HepG2 (cell line): ENCODE measurements at regions not wholly inside any gene's neighbourhood (a gene's known extent, or its start where the extent isn't known, plus 50 kb on each side); places are given as distances from the start of the nearest gene placed in this dataset.
A peak's percentile ranks its signal among the peaks of the same experiment; 100 is the strongest.

Experiments used
- ATF7-NPFF ChIP-seq: sonication (generic); formaldehyde crosslinking; IDR thresholded peaks from 2 replicates; pipeline ENCODE4 v1.8.1; 2023; ENCODE audit warnings: mild to moderate bottlenecking, low read depth, missing genetic modification reagents, moderate library complexity
- CEBPB ChIP-seq: IDR thresholded peaks from 2 replicates; pipeline ENCODE4 v1.6.1; 2011; ENCODE audit warnings: low read depth, low read length, improper control_type of control experiment, borderline replicate concordance
- E2F1 ChIP-seq: sonication (generic); formaldehyde crosslinking; IDR thresholded peaks from 2 replicates; pipeline ENCODE4 v1.5.0; 2020; ENCODE audit warnings: missing genetic modification reagents
- FOSL2 ChIP-seq: sonication (generic); formaldehyde crosslinking; IDR thresholded peaks from 2 replicates; pipeline ENCODE4 v1.4.0; 2020; ENCODE audit warnings: missing genetic modification reagents
- GABPA ChIP-seq, 2 experiments: IDR thresholded peaks; 2 replicates each; pipeline ENCODE4 v1.6.1; 2011 to 2016; ENCODE audit warnings: low read depth in 2 of 2, low read length in 1 of 2, missing biosample characterization in 1 of 2, missing genetic modification characterization in 1 of 2
- JUND ChIP-seq: sonication (generic); formaldehyde crosslinking; IDR thresholded peaks from 2 replicates; pipeline ENCODE4 v1.8.0; 2022; ENCODE audit warnings: mild to moderate bottlenecking, missing genetic modification reagents
- KAT2B ChIP-seq: fragments of 150-350 bp; IDR thresholded peaks from 2 replicates; pipeline ENCODE4 v1.6.1; 2014; ENCODE audit warnings: low read depth, low read length, borderline replicate concordance
- NFKBIZ ChIP-seq: IDR thresholded peaks from 2 replicates; pipeline ENCODE4 v1.6.1; 2018; ENCODE audit warnings: missing genetic modification reagents, missing compliant biosample characterization
- NKX3-1 ChIP-seq: sonication (generic); formaldehyde crosslinking; IDR thresholded peaks from 2 replicates; pipeline ENCODE4 v1.5.0; 2020; ENCODE audit warnings: missing genetic modification reagents
- NPAS2 ChIP-seq: sonication (generic); formaldehyde crosslinking; IDR thresholded peaks from 2 replicates; pipeline ENCODE4 v1.8.0; 2022; ENCODE audit warnings: mild to moderate bottlenecking, missing genetic modification reagents, borderline replicate concordance
- NR2F1 ChIP-seq, 2 experiments: fragments of 450-650 bp in 1 of 2; formaldehyde crosslinking in 1 of 2; IDR thresholded peaks; 2 replicates each; pipeline versions ENCODE4 v1.5.0 to v1.6.1; 2016 to 2020; ENCODE audit warnings: mild to moderate bottlenecking in 1 of 2, missing compliant biosample characterization in 1 of 2, missing genetic modification reagents in 1 of 2, moderate library complexity in 1 of 2
- PAWR ChIP-seq: sonication (generic); formaldehyde crosslinking; IDR thresholded peaks from 2 replicates; pipeline ENCODE4 v1.4.0; 2020; ENCODE audit warnings: missing genetic modification reagents, mild to moderate bottlenecking, borderline replicate concordance
- PCBP1 ChIP-seq: fragments of 200-400 bp; formaldehyde crosslinking; IDR thresholded peaks from 2 replicates; pipeline ENCODE4 v1.6.1; 2017; ENCODE audit warnings: mild to moderate bottlenecking, low read depth, low read length, borderline replicate concordance
- TSC22D2 ChIP-seq: sonication (generic); formaldehyde crosslinking; IDR thresholded peaks from 2 replicates; pipeline ENCODE4 v1.5.1; 2020; ENCODE audit warnings: missing genetic modification reagents, mild to moderate bottlenecking, borderline replicate concordance
- ZFX ChIP-seq: sonication (generic); formaldehyde crosslinking; IDR thresholded peaks from 2 replicates; pipeline ENCODE4 v1.4.0; 2020; ENCODE audit warnings: mild to moderate bottlenecking, low read depth, missing genetic modification reagents, moderate library complexity
- ZNF12 ChIP-seq: sonication (generic); formaldehyde crosslinking; IDR thresholded peaks from 2 replicates; pipeline ENCODE4 v1.5.0; 2020; ENCODE audit warnings: missing genetic modification reagents
- ZNF780A ChIP-seq: sonication (generic); formaldehyde crosslinking; IDR thresholded peaks from 2 replicates; pipeline ENCODE4 v1.8.0; 2022; ENCODE audit warnings: mild to moderate bottlenecking, missing genetic modification reagents, moderate library complexity
- ZNF790 ChIP-seq: sonication (generic); formaldehyde crosslinking; IDR thresholded peaks from 2 replicates; pipeline ENCODE4 v1.8.0; 2022; ENCODE audit warnings: missing genetic modification reagents, mild to moderate bottlenecking, borderline replicate concordance
- ZSCAN25 ChIP-seq: sonication (generic); formaldehyde crosslinking; IDR thresholded peaks from 2 replicates; pipeline ENCODE4 v1.8.0; 2022; ENCODE audit warnings: mild to moderate bottlenecking, missing genetic modification reagents
- ZSCAN30 ChIP-seq: sonication (generic); formaldehyde crosslinking; IDR thresholded peaks from 2 replicates; pipeline ENCODE4 v1.5.0; 2020; ENCODE audit warnings: mild to moderate bottlenecking, missing genetic modification reagents
- TF ChIP-seq, protein P1 (sequence below): sonication (generic); formaldehyde crosslinking; IDR thresholded peaks from 2 replicates; pipeline ENCODE4 v1.4.0; 2020; ENCODE audit warnings: missing genetic modification reagents
- TF ChIP-seq, protein P2 (sequence below): sonication (generic); formaldehyde crosslinking; IDR thresholded peaks from 2 replicates; pipeline ENCODE4 v1.5.1; 2020; ENCODE audit warnings: missing genetic modification reagents, mild to moderate bottlenecking, borderline replicate concordance
- TF ChIP-seq, protein P3 (sequence below): sonication (generic); formaldehyde crosslinking; IDR thresholded peaks from 2 replicates; pipeline ENCODE4 v1.8.1; 2023; ENCODE audit warnings: missing genetic modification reagents, mild to moderate bottlenecking, borderline replicate concordance
- TF ChIP-seq, protein P4 (sequence below): sonication (generic); formaldehyde crosslinking; IDR thresholded peaks from 2 replicates; pipeline ENCODE4 v1.4.0; 2020; ENCODE audit warnings: missing genetic modification reagents

GRCh38 chr1:38287547-38287946 lies 241.0 kb upstream of the POU3F1 start (continued):
- TF ChIP-seq, protein P1, sequence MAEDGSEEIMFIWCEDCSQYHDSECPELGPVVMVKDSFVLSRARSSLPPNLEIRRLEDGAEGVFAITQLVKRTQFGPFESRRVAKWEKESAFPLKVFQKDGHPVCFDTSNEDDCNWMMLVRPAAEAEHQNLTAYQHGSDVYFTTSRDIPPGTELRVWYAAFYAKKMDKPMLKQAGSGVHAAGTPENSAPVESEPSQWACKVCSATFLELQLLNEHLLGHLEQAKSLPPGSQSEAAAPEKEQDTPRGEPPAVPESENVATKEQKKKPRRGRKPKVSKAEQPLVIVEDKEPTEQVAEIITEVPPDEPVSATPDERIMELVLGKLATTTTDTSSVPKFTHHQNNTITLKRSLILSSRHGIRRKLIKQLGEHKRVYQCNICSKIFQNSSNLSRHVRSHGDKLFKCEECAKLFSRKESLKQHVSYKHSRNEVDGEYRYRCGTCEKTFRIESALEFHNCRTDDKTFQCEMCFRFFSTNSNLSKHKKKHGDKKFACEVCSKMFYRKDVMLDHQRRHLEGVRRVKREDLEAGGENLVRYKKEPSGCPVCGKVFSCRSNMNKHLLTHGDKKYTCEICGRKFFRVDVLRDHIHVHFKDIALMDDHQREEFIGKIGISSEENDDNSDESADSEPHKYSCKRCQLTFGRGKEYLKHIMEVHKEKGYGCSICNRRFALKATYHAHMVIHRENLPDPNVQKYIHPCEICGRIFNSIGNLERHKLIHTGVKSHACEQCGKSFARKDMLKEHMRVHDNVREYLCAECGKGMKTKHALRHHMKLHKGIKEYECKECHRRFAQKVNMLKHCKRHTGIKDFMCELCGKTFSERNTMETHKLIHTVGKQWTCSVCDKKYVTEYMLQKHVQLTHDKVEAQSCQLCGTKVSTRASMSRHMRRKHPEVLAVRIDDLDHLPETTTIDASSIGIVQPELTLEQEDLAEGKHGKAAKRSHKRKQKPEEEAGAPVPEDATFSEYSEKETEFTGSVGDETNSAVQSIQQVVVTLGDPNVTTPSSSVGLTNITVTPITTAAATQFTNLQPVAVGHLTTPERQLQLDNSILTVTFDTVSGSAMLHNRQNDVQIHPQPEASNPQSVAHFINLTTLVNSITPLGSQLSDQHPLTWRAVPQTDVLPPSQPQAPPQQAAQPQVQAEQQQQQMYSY (CRISPR knock-in tag), result peak; percentile 69; the same call in 1 of the 2 replicates
- TF ChIP-seq NFKBIZ (CRISPR knock-in tag) (no peak), ZSCAN25 (CRISPR knock-in tag) (no peak), ZNF780A (CRISPR knock-in tag) (no peak), ZSCAN30 (no peak), PAWR (CRISPR knock-in tag) (no peak), NKX3-1 (CRISPR knock-in tag) (no peak), KAT2B (no peak), ZNF12 (CRISPR knock-in tag) (no peak), ZFX (0 out of 2 replicates have a peak, but pooled peaks have one; percentile 12), JUND (CRISPR knock-in tag) (no peak), NR2F1 (CRISPR knock-in tag; IDR thresholded peaks at IDR 0.05) (peak; percentile 40 to 55; a peak in 2 of 4 replicates), CEBPB (no peak), NPAS2 (CRISPR knock-in tag) (no peak), TSC22D2 (CRISPR knock-in tag) (no peak), PCBP1 (no peak), ZNF790 (CRISPR knock-in tag) (no peak), E2F1 (CRISPR knock-in tag) (no peak), FOSL2 (no peak), GABPA (IDR thresholded peaks at IDR 0.05; ENCODE audit: low read depth, low read length) (no peak), GABPA (CRISPR knock-in tag; IDR thresholded peaks at IDR 0.05; ENCODE audit: low read depth) (peak; percentile 68; the same call in 1 of the 2 replicates), ATF7-NPFF (CRISPR knock-in tag) (no peak)
- TF ChIP-seq, protein P2, sequence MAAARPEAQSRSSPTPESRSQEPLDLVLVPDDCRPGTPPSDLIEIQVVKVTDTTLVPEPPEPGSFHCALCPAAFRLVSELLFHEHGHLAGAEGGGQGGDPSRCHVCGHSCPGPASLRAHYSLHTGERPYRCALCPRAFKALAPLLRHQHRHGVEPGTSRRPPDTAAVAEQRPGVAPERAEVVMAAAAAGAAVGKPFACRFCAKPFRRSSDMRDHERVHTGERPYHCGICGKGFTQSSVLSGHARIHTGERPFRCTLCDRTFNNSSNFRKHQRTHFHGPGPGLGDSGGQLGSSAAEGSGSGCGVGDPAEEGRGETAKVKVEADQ (CRISPR knock-in tag), result no peak
- TF ChIP-seq, protein P3, sequence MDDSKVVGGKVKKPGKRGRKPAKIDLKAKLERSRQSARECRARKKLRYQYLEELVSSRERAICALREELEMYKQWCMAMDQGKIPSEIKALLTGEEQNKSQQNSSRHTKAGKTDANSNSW (CRISPR knock-in tag), result no peak
- TF ChIP-seq, protein P4, sequence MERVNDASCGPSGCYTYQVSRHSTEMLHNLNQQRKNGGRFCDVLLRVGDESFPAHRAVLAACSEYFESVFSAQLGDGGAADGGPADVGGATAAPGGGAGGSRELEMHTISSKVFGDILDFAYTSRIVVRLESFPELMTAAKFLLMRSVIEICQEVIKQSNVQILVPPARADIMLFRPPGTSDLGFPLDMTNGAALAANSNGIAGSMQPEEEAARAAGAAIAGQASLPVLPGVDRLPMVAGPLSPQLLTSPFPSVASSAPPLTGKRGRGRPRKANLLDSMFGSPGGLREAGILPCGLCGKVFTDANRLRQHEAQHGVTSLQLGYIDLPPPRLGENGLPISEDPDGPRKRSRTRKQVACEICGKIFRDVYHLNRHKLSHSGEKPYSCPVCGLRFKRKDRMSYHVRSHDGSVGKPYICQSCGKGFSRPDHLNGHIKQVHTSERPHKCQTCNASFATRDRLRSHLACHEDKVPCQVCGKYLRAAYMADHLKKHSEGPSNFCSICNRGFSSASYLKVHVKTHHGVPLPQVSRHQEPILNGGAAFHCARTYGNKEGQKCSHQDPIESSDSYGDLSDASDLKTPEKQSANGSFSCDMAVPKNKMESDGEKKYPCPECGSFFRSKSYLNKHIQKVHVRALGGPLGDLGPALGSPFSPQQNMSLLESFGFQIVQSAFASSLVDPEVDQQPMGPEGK (CRISPR knock-in tag), result no peak
